Stimulated activated CD4-positive, alpha-beta T cell treated with anti-CD3 and anti-CD28 coated beads, TNF-alpha, amount 100 ng/mL, for 24 hours (primary cell): ENCODE measurements at regions not wholly inside any gene's neighbourhood (a gene's known extent, or its start where the extent isn't known, plus 50 kb on each side); places are given as distances from the start of the nearest gene placed in this dataset.

Experiments
- DNase-seq, 3 experiments: peaks; one replicate each; pipeline ENCODE4 v3.0.0-alpha.2; 2020; ENCODE audit warnings: low read depth in 3 of 3

- no peak for DNase-seq
Measured at GRCh38 chr12:124396544-124397398, 101.9 kb downstream of the RFLNA start.

- no peak for DNase-seq
Measured at GRCh38 chr12:124395986-124396385, 101.1 kb downstream of the RFLNA start.

GRCh38 chr12:124395284-124395752 is 100.4 kb downstream of the RFLNA start:
- no peak for DNase-seq

GRCh38 chr12:124394462-124395128 is 99.7 kb downstream of the RFLNA start:
- no peak for DNase-seq

- no peak for DNase-seq
Measured at GRCh38 chr12:124393831-124394230, 98.9 kb downstream of the RFLNA start.

GRCh38 chr12:124393414-124393790 is 98.5 kb downstream of the RFLNA start:
- no peak for DNase-seq

- DNase-seq: no peak
Measured at GRCh38 chr12:124392667-124393413, 97.9 kb downstream of the RFLNA start.

- no peak for DNase-seq
Measured at GRCh38 chr12:124392271-124392666, 97.4 kb downstream of the RFLNA start.

GRCh38 chr12:124391340-124392261 is 96.7 kb downstream of the RFLNA start:
- DNase-seq: peak; percentile 10 to 52 (median 22)

GRCh38 chr12:124390442-124391097 is 95.7 kb downstream of the RFLNA start:
- DNase-seq: no peak

GRCh38 chr12:124389725-124390441 is 95.0 kb downstream of the RFLNA start:
- no peak for DNase-seq

GRCh38 chr12:124389138-124389724 is 94.3 kb downstream of the RFLNA start:
- DNase-seq: peak; percentile 14 to 57 (median 19)

GRCh38 chr12:124388679-124389137 is 93.8 kb downstream of the RFLNA start:
- peak in 2 of 3 experiments; percentile 11 to 46 for DNase-seq

GRCh38 chr12:124388038-124388671 is 93.3 kb downstream of the RFLNA start:
- DNase-seq: no peak

- DNase-seq: no peak
Measured at GRCh38 chr12:124387528-124387911, 92.6 kb downstream of the RFLNA start.

- DNase-seq: no peak
Measured at GRCh38 chr12:124386661-124387527, 92.0 kb downstream of the RFLNA start.

- DNase-seq: no peak
Measured at GRCh38 chr12:124386059-124386458, 91.2 kb downstream of the RFLNA start.
